Lower leg skin (tissue), 4 donors: ENCODE measurements at regions not wholly inside any gene's neighbourhood (a gene's known extent, or its start where the extent isn't known, plus 50 kb on each side); places are given as distances from the start of the nearest gene placed in this dataset.

Source experiments
- DNase-seq, 2 donors: peaks; one replicate each; pipeline ENCODE4 v3.0.0-alpha.2; 2019; ENCODE audit warnings: low spot score in 2 of 2
- H3K4me3 ChIP-seq: fragments of 200-600 bp; sonication (generic); 2 replicates; pipeline ENCODE4 v1.5.1; 2017; ENCODE audit warnings: mild to moderate bottlenecking, low read depth; ENCODE audit not compliant: poor library complexity, severe bottlenecking
- CTCF ChIP-seq, 3 donors: fragments of 450-650 bp; IDR thresholded peaks; one replicate each; pipeline ENCODE4 v1.5.1; 2016; ENCODE audit warnings: antibody characterized with exemption in 3 of 3, mild to moderate bottlenecking in 3 of 3, moderate library complexity in 2 of 3
- POLR2A ChIP-seq, 2 donors: fragments of 450-650 bp; IDR thresholded peaks; one replicate each; pipeline ENCODE4 v1.6.1; 2016 to 2017; ENCODE audit warnings: antibody characterized with exemption in 2 of 2, mild to moderate bottlenecking in 1 of 2, moderate library complexity in 1 of 2
- WGBS, 2 donors: methylation state at CpG; one replicate each; pipeline ENCODE4 v1.1.5; 2018; 5-methylcytosine and 5-hydroxymethylcytosine counted together
- intact Hi-C: fragments of 100-400 bp; cut with DNase I; formaldehyde crosslinking; loops from one replicate; pipeline ENCODE4 v1.15.0; 2023; ENCODE audit warnings: low total_unique reads

- intact Hi-C loops, result no loop called here
- 59 to 61% methylated on average over 3 of the region's 3 CpGs for WGBS, 2 donors
- no peak for TF ChIP-seq CTCF (IDR thresholded peaks at IDR 0.05)
- no peak for TF ChIP-seq POLR2A (IDR thresholded peaks at IDR 0.05)
- no peak for DNase-seq
- no peak overlapping the region for H3K4me3 ChIP-seq
Observed at GRCh38 chr10:90205340-90205739, 503.9 kb downstream of the KIF20B start.

GRCh38 chr10:90213346-90213745 lies 512.0 kb downstream of the KIF20B start:
- TF ChIP-seq POLR2A (IDR thresholded peaks at IDR 0.05) (no peak), CTCF (IDR thresholded peaks at IDR 0.05) (no peak)
- no peak overlapping the region for H3K4me3 ChIP-seq
- 75 to 77% methylated on average over 2 of the region's 2 CpGs for WGBS, 2 donors
- DNase-seq, result no peak
- intact Hi-C loops, result no loop called here

GRCh38 chr10:90218846-90219245 lies 517.5 kb downstream of the KIF20B start:
- TF ChIP-seq CTCF (IDR thresholded peaks at IDR 0.05) (no peak), POLR2A (IDR thresholded peaks at IDR 0.05) (no peak)
- intact Hi-C loops, result no loop called here
- no peak overlapping the region for H3K4me3 ChIP-seq
- DNase-seq, result no peak

- intact Hi-C loops, result no loop called here
- no peak for DNase-seq
- TF ChIP-seq CTCF (IDR thresholded peaks at IDR 0.05), result no peak
- no peak for TF ChIP-seq POLR2A (IDR thresholded peaks at IDR 0.05)
- H3K4me3 ChIP-seq, result no peak overlapping the region
- WGBS, 2 donors, result 18% methylated on average over 4 of the region's 4 CpGs
Observed at GRCh38 chr10:90222372-90222771, 521.0 kb downstream of the KIF20B start.

GRCh38 chr10:90222939-90223338 lies 521.5 kb downstream of the KIF20B start:
- intact Hi-C loops, result no loop called here
- 50 to 54% methylated on average over 5 of the region's 5 CpGs for WGBS, 2 donors
- DNase-seq, result no peak
- TF ChIP-seq POLR2A (IDR thresholded peaks at IDR 0.05) (no peak), CTCF (IDR thresholded peaks at IDR 0.05) (no peak)
- no peak overlapping the region for H3K4me3 ChIP-seq

GRCh38 chr10:90224791-90225566 lies 523.6 kb downstream of the KIF20B start:
- 93 to 95% methylated on average over 2 of the region's 2 CpGs for WGBS, 2 donors
- no peak for DNase-seq
- no peak for TF ChIP-seq POLR2A (IDR thresholded peaks at IDR 0.05)
- TF ChIP-seq CTCF (IDR thresholded peaks at IDR 0.05), result no peak
- H3K4me3 ChIP-seq, result no peak overlapping the region
- intact Hi-C loops, result no loop called here
